HG02970 (cell line): ENCODE measurements at regions not wholly inside any gene's neighbourhood (a gene's known extent, or its start where the extent isn't known, plus 50 kb on each side); places are given as distances from the start of the nearest gene placed in this dataset.
A peak's percentile ranks its signal among the peaks of the same experiment; 100 is the strongest.
"Not testable (repeated sequence)": the region's sequence is repeated elsewhere in the genome, so short reads cannot be mapped to it uniquely, and the experiment has no call there.

ENCODE experiments used
- ATAC-seq: cut with Tn5 transposase; IDR thresholded peaks from one replicate; pipeline ENCODE4 v1.9.1; 2021; ENCODE audit warnings: mild to moderate bottlenecking, moderate library complexity, moderate number of reproducible peaks; ENCODE audit not compliant: unreplicated experiment, low FRiP score

DNA sequence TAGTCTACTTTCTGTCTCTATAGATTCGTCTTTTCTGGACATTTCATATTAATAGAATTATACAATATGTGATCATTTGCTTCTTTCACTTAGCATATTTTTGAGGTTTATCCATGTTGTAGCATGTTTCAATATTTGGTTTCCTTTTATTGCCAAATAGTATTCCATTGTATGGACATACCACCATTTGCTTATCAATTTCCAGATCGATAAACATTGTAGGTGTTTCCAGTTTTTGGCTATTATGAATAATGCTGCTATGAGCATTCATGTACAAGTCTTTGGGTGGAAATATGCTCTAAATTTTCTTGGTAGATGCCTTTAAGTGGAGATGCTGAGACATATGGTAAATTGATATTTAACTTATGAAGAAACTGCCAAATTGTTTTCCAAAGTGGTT is 114.1 kb downstream of the RND3 start:
- ATAC-seq: no peak

DNA sequence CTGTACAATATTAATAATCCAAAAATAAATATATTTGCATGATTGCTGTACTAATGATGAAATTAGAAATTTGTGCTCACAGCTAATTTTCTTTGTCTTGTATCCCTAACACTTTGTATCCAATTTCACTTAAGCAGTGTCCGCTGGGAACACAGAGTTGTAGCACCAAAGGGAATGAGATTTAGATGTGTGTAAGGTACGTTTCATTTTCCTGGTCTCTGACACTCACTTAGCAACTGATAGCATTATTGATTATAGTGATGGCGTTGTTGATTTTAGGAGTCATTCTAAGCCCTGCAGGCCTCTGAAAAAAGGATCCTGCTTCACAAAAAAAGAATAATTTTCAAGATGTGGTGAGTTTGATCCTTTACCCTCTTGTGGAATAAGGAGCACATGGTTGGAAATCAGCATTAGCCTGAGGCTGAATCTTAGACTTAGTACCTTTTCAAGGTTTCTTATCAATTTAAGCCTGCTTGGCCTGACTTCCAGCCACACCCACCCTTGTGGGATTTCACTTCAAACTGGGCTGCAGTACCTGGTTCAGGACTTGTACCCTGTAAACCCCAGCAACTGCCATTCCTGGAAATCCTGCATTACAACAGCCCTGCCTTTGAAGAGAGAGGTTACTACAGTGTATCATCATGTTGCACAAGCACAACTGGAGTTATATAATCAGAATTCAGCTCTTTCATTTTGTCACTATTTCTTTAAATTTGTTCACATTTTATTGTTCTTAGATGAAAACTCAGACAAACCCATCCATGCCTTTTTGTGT is 116.2 kb downstream of the RND3 start:
- ATAC-seq: no peak

DNA sequence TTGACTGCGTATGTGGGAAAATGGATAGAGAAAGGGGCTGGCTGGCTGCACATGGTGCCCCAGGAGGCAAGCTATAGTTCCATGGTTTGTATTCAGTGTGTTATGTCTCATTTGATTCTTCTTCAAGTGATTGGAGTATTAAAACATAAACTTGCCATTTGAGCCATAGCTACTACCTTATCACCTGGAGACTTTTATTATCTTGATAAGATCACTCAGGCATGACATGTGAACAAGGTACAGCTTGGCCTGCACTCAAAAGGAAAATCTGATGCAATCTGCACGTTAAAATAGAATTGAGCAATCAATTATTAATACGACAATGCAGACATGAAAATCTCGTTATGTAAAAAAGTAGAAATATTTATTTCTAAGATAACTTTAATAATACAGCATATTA is 116.9 kb downstream of the RND3 start:
- no peak for ATAC-seq

DNA sequence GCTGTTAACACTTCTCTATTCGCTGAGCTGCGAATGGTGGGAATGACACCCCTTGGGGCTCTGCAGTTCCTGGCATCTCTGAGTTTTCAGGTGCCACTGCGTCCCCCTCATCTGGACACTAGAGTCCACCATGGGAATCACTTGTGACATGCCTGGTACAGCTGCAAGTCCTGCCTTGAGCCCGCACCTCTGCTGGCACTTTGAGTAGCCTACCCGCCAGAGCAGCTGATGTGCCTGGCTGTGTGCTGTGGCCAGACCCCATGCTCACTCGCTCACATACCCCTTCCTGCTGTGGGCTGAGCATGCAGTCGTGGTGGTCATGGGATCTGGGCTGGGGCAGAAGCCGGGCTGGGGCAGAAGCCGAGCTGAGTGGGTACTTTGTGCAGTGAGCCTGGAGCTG is 117.6 kb downstream of the RND3 start:
- ATAC-seq: no peak

DNA sequence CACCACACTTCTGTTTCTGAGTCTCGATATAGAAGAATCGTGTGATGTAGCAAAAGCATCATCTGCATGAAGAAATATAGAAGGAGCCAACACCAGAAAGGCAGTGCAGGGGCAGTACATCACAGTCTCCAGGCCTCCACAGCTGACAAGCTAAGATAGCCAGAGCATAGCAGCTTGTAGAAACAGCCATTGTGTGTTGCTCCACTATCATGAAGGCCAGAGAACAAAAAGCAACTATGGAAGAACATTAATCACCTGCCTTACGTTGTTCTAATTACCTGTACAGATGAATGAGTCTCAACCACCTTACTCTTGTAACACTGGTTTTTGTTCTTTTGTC is 129.0 kb downstream of the RND3 start:
- ATAC-seq: no peak

DNA sequence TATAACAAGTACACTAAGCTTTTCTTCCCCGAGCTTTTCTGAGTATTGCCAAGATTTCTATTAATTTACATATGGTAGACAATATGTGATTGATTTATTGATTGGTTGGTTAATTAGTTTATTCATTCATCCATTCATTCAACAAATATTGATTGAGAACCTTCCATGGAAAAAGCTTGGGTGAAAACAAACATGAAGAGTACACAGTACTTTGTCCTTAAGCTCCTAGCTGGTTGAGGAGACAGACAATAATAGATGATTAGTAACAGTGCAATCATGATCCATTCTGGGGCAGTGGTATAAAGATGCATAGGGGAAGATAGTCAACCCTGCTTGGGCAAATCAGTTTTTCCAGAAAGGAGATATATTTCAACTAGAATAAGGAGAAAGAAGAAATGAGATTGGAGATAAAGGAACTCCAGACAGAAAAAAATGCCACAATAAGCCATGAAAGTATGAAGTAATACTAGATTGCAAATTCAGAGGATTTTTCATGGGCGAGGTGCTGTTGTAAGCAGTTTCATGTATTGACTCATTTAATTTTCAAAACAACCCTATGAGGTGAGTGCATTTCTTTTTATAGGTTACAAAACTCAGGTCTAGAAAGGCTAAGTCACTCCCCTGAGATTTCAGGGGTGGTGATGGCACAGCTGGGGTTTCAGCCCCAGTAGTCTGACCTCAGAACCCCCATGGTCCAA is 129.5 kb downstream of the RND3 start:
- peak; percentile 74 for ATAC-seq

DNA sequence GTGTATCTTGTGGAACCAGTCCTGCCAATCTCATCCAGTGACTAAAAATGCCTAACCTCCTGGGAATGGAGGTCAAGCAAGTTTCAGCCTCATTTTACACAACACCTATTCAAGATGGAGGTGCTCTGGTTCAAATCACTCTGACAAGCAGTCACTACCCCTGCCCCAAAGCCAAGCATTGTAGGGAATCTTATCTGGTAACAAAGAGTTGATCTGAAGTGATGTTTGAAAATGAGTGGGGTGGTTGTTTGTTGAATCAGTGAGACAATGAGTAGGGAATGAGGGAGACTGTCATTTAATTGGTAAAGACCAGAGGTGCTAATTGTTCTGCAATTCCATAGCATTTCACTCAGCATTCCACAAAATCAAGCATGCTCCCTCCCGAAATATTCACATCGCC is 132.0 kb downstream of the RND3 start:
- no peak for ATAC-seq

DNA sequence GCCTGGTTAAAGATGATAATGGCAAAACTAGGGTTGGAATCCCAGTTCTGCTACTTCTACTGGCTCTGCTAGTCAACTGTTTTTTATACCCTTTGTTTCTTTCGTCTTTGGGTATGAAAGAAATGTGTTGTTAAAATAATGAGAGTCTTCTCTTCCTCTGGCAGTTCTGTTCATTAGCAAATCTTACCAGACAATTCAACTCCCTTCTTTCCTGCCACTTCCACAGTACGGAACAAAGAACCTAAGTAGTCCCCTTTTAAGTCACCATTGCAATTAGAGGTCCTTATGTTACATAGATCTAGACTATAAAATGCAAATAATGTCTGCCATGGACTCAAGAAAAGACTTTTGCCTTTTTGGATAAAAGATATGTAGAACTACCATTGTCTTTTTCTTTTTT is 134.1 kb downstream of the RND3 start:
- no peak for ATAC-seq

DNA sequence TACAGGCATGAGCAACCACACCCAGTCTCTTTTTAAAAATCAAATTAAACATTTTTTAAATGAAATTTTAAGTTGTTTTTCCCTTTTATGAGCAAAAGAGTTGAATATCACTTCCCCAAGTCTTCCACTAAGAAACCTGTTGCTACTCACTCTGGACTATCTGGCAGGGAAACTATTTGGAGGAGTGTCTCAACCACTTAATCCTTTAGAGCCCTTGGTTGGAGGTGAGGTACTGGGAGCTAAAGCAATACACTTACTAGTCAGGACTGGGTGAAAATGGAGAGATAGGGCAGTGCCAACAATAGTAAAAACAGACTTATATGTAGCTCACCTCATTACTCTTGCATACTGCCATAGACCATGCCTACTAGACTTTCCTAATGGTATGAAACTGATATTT is 135.5 kb downstream of the RND3 start:
- ATAC-seq: no peak

DNA sequence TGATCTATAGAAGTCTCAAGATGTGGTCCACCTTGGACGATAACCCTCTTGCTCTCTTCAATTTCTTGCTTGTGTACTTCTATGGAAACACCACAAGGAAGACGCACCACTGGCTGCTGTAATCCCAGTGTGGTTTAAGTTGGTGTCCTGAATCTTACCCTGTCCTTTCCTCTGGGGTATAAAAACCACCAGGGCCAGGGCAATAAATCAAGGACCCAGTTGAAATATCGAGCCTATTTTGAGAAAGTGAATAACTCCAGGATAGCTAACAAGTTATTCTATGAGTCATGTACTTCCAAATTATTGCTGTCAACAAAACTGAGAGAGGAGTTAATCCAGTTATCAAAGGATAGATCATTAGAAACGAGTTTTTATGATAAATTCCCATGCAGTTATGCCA is 137.0 kb downstream of the RND3 start:
- no peak for ATAC-seq

DNA sequence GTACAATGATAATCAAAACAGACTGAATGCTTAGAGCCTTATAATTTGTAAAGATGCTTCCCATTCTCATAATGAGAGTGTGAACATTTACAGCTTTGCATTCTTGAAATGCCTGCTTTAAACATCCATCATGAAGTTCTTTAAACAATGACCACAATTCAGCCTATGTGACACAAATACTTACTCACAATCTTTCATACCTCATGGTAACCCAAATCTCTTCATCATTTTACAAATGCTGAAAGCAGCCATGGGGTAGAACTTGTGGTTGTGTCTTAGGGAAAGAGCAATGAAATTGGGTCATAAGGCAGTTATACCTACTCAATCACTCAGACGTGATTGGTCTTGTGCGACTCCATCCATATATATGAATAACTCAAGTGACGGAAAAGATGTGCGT is 140.7 kb downstream of the RND3 start:
- ATAC-seq: no peak

DNA sequence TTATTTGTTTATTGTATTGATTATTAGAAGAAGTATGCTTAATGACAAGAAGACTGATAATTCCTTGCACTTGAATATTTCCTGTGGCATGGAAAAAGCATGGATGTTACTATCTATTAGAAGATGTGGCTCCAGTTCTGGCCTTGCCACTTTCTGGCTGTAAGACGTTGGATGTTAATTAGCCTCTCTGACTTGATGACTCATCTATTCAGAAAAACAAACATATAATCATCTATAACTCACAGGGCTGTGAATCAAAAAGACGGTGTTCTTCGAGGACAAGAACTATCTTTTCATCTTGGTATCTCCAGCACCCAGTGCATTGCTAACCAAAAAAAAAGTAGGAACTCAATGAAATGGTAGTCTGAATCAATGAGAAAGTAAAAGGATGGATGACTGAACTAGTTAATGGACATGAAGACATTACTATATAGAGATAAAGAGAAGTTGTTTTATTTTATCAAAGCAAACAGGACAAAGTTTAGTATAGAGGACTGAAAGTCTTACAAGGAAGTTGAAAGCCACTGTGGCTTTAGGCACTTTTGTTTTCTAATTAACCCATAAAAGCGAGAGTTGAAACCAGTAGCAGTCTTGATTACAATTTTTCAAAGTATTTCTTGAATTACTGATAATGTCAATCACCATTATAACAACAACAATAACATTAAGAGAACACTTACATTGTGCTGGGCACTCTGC is 145.3 kb downstream of the RND3 start:
- no peak for ATAC-seq

DNA sequence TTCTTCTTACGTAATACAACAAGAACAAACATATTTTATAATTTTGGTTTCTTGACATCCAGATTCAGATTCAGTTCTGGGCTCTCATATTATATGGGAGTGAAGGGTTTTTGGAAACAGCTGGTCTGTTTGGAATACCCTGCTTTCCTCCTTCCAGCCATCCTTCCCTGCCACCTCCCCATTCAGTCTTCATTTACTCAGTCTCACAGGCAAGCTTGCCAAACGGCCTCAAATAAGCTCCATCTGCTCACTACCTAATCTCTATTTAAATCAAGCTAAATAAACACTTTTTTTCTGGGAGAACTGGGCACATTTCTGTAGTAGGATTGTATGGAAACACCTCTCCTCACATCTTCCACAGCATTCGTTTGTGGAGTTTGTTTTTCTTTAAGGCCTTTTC is 147.5 kb downstream of the RND3 start:
- ATAC-seq: no peak

DNA sequence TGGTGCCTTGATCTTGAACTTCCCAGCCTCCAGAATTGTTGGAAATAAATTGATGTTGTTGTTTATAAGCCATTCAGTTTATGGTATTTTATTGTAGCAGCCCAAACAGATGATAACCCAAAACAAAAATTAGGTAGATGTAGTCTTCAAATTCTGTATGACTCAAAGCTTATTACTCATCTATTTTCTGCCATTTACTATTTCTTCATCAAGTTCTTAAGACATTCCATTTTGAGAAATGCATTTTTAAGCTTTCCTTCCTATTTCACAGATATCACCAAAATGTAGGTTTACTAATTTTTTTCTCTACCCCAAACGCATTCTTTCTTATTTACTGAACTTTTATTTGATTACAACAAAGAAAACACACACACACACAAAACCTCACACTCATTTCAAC is 148.2 kb downstream of the RND3 start:
- ATAC-seq: no peak

DNA sequence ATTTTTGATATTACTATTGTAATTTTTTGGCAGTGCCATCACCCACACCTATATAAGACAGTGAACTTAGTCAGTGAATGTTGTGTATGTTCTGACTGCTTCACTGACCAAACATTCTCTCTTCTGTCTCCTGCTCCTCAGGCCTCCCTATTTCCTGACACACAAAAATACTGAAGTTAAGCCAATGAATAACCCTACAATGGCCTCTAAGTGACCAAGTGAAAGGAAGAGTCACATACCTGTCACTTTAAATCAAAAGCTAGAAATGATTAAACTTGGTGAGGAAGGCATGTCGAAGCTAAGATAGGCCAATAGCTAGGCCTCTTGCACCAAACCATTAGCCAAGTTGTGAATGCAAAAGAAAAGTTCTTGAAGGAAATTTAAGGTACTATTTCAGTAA is 151.9 kb downstream of the RND3 start:
- ATAC-seq: no peak

DNA sequence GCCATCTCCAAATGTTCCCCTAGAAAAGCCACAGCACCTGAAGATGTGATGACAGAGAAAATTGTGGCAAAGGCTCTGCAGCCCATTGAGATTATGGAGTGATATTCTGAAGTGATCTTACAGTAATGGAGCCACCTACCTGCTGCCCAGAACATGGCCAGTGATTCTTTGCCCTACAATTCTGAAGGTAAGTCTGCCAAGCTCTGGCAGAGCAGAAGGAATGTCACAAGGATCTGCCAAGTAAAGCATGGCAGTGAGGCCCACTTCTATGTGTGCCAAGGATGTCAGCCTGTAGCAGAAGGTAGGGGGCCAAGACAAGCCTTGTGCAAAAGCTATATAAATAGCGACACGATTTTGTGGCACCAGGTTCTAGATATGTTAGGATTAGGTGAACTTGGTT is 155.1 kb downstream of the RND3 start:
- ATAC-seq: no peak

DNA sequence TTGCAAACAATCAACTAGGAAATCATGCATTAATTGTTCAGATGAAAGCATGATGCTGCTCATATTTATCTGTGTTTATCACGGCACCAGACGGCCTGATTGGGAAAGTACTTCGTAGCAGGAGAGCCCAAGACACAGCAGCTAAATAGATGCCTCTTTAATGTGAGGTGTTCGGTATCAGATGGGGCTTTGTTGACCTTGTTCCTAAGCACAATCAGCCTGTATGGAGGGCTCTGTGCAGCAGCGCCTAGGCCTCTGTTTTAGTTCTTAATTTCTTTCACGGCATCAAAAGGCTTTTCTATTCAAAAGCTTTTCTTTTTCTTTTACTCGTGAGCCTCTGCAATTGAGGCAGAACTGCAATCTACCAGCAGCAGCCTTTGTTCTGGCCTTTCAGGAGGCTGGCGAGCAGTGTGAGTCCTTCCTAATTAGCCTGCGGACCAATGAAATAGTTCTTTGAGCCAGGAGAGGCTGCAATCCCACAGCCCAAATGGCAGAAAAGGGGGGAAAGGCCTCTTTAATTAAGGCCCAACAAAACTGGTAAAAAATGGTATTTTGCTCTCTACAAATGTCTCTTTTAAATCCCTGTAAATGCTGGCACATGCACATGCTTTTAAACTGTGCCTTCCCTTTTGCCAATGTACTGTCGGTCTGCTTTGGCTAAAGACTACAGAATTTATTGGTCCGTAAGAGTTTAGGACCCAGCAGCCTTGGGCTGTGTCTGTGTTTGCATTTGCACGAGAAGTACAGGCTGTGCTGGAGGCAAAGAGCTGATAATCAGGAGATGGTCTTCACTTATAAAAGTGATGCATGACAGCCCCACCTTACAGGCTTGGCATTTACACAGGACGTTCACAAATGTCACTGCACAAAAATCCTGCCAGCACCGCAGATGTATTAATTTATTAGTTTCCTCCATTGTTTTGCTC is 159.6 kb downstream of the RND3 start:
- no peak for ATAC-seq

DNA sequence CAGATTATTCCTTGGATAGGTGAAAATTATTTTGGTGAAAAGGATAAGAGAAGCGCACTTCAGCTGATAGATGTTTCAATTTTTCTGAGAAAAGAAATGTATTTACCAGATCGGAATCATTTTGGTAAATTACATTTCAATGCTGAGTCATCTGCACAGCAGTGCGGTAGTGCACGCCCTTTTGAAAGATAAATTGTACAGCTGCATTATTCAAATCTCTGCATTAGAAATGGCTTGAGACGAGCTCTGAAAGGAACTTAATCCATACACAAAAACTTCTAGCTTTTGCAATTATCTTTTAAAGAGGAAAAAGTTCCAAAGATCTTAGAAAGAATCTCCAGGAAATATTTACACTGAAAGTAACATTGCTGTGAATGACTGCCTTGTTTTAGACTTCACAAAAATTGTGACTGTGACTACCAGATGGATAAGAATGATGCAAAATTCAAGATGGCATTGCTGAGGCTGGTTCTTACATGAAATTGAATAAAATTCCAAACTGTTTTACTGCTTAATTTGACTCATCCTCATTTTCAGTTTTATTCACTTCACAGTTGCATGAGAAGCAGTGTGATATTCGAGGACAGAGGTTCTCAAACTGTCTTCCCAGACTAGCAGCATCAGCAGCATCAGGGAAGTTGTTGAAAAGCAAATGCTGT is 161.7 kb downstream of the RND3 start:
- no peak for ATAC-seq

DNA sequence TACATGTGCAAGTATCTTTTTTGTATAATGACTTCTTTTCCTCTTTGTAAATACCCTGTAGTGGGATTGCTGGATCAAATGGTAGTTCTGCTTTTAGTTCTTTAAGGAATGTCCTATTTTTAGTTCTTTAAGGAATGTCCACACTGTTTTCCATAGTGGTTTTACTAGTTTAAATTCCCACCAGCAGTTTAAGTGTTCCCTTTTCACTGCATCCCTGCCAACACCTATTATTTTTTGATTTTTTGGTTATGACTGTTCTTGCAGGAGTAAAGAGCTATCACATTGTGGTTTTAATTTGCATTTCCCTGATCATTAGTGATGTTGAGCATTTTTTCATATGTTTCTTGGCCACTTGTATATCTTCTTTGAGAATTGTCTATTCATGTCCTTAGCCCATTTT is 164.4 kb downstream of the RND3 start:
- not testable (repeated sequence) for ATAC-seq

DNA sequence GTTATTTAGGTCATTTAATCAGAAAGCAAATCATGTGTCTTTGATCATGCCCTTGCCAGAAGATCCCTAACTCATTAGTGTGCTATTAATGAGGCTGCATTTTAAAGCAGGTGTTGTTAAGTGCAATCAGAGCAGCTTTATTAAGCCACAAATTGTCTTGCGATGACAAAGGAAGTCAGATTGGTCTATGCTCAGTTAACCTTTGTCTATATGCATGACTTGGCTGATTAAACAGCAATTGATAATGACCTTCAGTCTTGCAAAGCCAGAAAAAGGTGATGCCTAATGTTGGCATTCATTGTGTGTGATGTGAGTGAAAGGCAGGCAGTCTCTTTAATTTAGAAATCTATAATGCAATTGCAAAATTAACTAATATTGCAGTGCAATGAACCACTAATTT is 166.9 kb downstream of the RND3 start:
- ATAC-seq: no peak
